Adrenal gland (tissue), 5 donors: ENCODE measurements at regions not wholly inside any gene's neighbourhood (a gene's known extent, or its start where the extent isn't known, plus 50 kb on each side); places are given as distances from the start of the nearest gene placed in this dataset.

Experiments used
- CTCF ChIP-seq, 6 experiments: fragments of 450-650 bp in 4 of 6; fragments of 200-600 bp in 2 of 6; sonication (generic) in 1 of 6; IDR thresholded peaks; 1 replicate in 5 of 6; 2 replicates in 1 of 6; pipeline versions ENCODE4 v1.5.1 to v1.8.0; 2016 to 2021; ENCODE audit warnings: antibody characterized with exemption in 6 of 6, mild to moderate bottlenecking in 2 of 6, moderate library complexity in 1 of 6
- POLR2A ChIP-seq, 2 donors: fragments of 450-650 bp; IDR thresholded peaks; one replicate each; pipeline ENCODE4 v1.6.1; 2017; ENCODE audit warnings: antibody characterized with exemption in 2 of 2, mild to moderate bottlenecking in 2 of 2, moderate library complexity in 1 of 2
- donor health status: DM: no; HTN: no; CAD: no.

GRCh38 chr5:98314292-98314691 lies 459.2 kb upstream of the RGMB start:
- TF ChIP-seq CTCF (IDR thresholded peaks at IDR 0.05) (no peak), POLR2A (IDR thresholded peaks at IDR 0.05) (no peak)
